H7 (cell line): ENCODE measurements at regions not wholly inside any gene's neighbourhood (a gene's known extent, or its start where the extent isn't known, plus 50 kb on each side); places are given as distances from the start of the nearest gene placed in this dataset.

Experiments used
- DNase-seq: peaks from one replicate; pipeline ENCODE4 v3.0.0; 2012
- H3K27me3 ChIP-seq: 2 replicates; pipeline ENCODE4 v1.6.0; 2011; ENCODE audit warnings: mild to moderate bottlenecking, low read length; ENCODE audit not compliant: control insufficient read depth, insufficient read depth
- H3K36me3 ChIP-seq: replicated peaks from 2 replicates; pipeline ENCODE4 v1.5.1; 2011; ENCODE audit warnings: low read length; ENCODE audit not compliant: control insufficient read depth, insufficient read depth
- H3K4me3 ChIP-seq: 2 replicates; pipeline ENCODE4 v1.5.1; 2011; ENCODE audit warnings: low read depth, mild to moderate bottlenecking, control low read depth, low read length, moderate library complexity; ENCODE audit not compliant: insufficient read depth

DNA sequence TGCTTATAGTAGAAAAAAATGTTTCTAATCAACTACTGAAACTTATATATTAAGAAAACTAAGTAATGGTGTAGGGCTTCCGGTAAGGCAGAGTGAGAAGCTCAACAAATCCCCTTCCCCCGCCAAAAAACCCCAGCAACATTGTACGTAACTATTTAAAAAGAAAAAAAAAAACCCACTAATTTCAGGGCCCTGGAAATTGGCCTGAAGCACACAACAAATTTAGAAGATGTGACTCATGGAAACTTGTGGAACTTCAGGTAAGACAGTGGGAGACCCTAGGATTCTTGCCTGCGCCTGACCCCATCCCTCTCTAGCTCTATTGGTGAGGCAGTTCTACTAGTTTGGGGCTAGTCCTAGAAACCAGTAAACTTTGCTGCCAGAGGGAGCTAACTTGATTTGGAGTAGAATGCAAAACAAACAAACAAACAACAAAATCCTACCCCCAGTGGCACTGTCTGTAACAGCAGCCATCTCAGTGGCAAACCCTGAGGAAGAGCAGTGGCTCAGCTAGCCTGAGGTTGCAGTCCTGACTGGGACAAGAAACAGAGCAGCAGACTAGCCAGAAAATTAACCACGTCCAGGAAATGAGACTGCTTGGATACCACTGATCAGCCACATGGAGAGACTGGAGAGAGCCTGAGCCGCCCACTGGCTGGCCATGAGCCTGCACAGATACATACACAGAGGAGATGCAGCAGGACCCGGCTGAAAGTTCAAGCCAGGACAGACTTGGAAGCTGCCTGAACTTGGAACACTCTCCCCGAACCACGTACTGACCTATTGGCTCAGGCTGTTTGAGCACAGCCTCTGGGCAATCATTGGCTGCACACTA lies 135.1 kb downstream of the TBXT start:
- no peaks in the 10 kb centered on the region for H3K36me3 ChIP-seq
- no peak for DNase-seq
- H3K4me3 ChIP-seq, result no peak overlapping the region
- no peaks in the 10 kb centered on the region for H3K27me3 ChIP-seq

DNA sequence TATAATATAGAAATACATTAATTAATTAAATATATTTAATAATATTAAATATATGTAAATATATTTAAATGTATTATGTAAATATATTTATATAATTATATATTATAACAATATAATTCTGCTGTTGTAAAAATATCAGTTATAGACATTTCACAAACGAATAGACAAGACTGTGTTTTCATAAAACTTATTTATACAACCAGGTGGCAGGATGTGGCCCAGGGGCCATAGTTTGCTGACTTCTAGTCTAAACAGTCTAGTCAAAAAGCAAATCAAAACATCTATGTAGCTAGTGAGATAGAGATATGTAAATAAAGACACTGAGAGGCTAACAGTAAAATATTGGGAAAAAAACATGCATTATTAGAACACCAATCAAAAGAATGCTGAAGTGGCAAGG lies 136.4 kb downstream of the TBXT start:
- no peak for DNase-seq
- H3K4me3 ChIP-seq, result no peak overlapping the region

DNA sequence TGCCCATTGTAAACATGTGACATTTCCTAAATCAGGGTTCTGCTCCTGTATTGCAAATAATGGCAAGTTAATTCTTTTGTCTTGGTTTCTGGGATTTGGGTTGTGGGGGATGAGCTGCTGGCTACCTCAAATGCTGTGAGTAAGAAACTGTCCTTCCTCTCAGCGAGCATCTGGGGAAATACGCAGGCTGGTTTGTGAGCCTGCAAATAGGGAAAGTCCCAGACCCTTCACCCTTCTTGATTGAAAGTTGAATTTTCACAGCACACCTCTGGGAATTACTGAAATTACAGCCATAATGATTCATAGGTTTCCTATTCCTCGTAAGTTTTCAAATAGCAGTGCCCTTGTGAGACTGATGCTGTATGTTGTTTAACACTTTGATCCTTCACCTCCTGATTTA lies 138.1 kb downstream of the TBXT start:
- H3K27me3 ChIP-seq, result no peaks in the 10 kb centered on the region
- no peak for DNase-seq
- no peak overlapping the region for H3K4me3 ChIP-seq
- no peaks in the 10 kb centered on the region for H3K36me3 ChIP-seq

More for the DNA sequence above, 136.4 kb downstream of the TBXT start:
- Histone ChIP-seq H3K36me3 (no peaks in the 10 kb centered on the region), H3K27me3 (no peaks in the 10 kb centered on the region)

DNA sequence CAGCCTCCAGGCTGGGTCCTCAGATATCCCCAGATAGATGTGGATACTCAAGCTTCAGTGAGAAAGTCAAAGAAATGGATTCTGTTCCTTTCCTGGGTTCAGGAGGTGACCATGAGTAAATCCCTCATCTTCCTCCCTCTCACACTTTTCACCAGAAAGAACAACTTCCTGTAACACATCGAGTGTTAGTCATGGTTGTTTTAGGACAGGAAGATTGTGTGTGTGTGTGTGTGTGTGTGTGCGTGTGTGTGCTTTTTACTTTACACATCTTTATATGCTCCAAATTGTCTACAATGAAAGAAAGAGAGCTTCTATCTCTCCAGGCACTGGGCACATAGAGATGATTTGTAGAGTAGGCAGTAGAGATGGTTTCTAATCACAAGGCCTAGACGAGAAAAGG lies 139.9 kb downstream of the TBXT start:
- Histone ChIP-seq H3K36me3 (no peaks in the 10 kb centered on the region), H3K27me3 (no peaks in the 10 kb centered on the region), H3K4me3 (no peak overlapping the region)
- DNase-seq, result no peak

DNA sequence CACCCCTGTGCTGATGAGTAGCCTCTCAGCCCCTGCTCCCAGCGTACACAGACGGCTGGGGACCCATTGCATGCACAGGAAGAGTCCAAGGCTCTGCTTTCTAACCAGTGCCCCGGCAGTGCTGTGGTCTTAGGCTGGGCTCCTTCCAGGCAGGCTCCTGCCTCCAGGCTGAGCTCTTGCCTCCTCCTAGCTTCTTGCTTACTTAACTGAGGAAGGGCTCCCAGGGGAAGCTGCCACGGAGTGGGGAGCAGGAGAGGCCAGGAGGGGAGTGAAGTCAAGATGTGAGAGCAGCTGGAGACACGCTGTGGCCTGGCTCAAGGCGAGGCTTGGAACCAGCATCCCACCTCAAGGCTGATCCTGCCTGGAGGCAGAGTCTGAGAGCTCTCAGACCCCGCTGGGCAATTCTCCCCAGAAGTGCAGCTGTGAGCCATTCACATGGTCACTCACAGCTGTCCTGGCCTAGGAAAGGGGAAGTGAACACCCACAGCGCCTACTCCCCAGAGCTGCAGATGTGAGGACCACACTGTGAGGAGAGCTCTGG lies 141.0 kb downstream of the TBXT start:
- no peak for DNase-seq
- Histone ChIP-seq H3K27me3 (no peaks in the 10 kb centered on the region), H3K4me3 (no peak overlapping the region), H3K36me3 (no peaks in the 10 kb centered on the region)

DNA sequence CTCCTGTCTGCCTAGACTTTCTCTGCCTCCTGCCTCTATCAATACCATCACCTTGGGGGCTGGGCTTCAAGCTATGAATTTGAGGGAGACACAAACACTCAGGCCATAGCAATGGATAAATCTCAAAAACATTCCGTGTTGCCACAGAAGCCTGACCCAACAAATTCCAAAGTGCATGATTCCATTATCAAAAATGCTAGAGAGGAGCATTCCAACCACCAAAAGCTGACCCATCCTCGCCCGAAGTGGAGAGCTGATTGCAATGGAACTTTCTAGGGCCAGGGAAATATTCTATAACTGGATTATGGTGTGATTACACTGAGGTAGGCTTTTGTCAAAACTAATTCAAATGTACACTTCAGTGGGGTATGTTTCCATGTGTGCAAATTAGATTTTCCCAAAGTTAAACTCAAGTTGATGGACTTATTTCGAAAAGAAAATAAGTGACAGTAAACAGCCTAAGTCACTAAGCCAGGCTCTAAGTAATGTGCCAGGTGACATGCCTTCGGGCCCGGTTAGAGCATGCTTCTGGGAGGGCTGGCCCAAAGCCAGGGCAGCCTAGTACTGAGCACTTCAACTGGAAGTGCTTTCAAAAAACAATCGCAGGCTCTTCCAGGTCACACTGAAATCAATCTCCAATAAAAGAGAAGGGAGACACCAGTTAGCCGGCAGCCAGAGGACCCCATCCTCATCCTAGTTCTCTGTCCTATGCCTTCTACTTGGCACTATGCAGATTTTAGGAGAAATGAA lies 142.3 kb downstream of the TBXT start:
- no peaks in the 10 kb centered on the region for H3K27me3 ChIP-seq
- DNase-seq, result no peak
- no peaks in the 10 kb centered on the region for H3K36me3 ChIP-seq
- H3K4me3 ChIP-seq, result no peak overlapping the region

DNA sequence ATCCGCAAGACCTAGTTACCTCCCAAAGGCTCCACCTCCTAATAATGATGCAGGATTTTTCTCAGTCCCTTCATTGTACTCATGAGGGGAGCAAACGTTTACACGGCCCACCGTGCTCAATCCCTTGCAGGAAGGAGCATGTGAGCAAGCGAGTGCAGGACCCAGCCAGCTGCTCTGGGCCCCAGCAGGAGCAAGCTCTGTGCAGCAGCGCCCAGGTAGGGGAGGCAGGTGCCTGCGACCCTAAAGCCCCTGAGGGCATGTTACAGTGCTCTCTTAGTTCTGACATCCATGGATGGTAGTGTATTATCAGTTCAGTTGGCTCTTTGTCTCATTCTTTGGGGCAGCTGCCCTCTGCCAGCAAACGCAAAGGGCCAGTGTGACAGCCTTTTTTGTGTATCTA lies 143.4 kb downstream of the TBXT start:
- Histone ChIP-seq H3K36me3 (no peaks in the 10 kb centered on the region), H3K4me3 (no peak overlapping the region), H3K27me3 (no peaks in the 10 kb centered on the region)
- DNase-seq, result no peak

DNA sequence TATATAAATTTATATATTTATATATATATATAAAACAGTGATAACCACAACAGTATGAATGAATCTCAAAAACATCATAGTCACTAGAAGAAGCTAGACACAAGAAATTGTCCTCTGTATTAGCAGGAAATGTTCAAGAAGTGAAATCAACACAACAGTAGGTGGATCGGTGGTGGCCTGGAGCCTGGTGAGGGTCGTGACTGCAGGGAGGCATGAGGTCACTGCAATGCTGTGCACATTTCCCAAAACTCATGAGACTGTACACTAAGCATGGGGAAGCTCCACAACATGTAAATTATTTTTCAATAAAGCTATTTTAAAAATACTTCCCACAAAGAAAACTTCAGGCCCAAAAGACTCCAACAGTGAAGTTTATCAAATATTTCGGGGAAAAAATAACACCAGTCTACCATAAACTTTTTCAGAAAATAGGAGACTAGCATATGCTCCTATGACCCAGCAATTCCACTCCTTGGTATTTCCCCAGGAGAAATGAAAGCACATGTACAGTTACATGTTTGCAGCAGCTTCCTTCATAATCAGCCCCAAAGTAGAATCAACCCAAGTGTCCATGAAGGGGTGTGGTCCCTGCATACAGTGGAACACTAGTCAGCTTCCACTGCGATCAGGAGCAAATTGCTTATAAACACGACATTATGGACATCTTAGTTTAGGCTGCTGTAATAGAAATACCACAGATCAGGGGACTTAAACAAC lies 144.2 kb downstream of the TBXT start:
- no peak for DNase-seq
- H3K27me3 ChIP-seq, result no peaks in the 10 kb centered on the region
- H3K4me3 ChIP-seq, result no peak overlapping the region
- H3K36me3 ChIP-seq, result no peaks in the 10 kb centered on the region

DNA sequence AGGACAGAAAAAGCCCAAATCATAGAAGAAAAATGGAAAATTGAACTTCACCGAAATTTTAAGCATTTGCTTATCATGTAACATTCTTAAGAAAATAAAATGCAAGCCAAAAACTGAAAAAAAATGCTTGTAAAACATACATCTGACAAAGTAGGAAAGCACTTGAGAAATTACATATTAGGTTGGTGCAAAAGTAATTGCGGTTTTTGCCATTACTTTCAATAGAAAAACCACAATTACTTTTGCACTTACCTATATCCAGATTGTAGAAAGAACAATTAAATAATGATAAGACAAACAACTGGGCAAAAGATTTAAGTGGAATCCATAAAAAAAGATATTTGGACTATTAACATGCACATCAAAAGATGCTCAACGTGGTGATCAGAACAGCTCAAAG lies 146.2 kb downstream of the TBXT start:
- Histone ChIP-seq H3K27me3 (no peaks in the 10 kb centered on the region), H3K36me3 (no peaks in the 10 kb centered on the region), H3K4me3 (no peak overlapping the region)
- DNase-seq, result no peak

DNA sequence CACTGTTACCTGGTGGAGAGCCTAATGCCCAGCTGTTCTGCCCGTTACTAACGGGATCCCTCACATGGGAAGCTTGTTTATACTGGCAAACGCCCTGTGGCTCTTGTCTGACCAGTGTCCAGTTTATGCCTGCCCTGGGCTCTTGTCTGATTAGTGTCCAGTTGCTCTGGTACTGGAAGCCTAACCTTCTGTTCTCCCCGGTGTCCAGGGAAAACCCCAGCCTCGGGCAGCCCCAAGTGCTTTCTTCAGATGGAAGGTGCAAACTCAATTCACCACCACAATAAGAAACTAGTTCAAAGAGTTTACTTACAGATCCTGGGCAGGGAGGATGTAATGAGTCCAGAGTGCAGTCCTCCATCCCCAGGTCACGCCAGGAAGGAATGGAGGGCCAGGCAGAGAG lies 148.4 kb downstream of the TBXT start:
- H3K4me3 ChIP-seq, result no peak overlapping the region
- no peaks in the 10 kb centered on the region for H3K36me3 ChIP-seq
- DNase-seq, result no peak
- H3K27me3 ChIP-seq, result no peaks in the 10 kb centered on the region

DNA sequence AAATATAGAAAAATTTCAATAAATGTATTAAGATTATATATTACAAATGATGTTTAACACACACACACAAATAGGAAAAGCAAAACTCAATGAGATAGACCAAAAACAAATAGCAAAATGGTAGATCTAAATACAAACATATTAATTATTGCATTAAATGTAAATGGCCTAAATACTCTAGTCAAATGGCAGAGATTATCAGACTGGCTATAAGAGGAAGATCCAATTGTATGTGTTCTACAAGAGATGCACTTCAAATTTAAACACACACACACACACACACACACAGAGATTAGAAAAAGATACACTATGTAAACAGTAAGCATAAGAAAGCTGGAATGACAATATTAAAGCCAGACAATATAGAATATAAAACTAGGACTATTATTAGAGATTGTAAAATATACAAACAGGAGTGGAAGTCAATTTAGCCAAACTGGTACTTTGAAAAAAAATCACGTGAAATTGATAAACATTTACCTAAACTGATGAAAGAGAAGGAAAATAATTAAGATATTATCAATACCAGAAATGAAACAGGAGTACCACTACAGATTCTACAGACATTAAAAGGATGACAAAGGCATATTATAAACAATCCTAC lies 150.5 kb downstream of the TBXT start:
- Histone ChIP-seq H3K4me3 (no peak overlapping the region), H3K27me3 (no peaks in the 10 kb centered on the region), H3K36me3 (no peaks in the 10 kb centered on the region)
- DNase-seq, result no peak

DNA sequence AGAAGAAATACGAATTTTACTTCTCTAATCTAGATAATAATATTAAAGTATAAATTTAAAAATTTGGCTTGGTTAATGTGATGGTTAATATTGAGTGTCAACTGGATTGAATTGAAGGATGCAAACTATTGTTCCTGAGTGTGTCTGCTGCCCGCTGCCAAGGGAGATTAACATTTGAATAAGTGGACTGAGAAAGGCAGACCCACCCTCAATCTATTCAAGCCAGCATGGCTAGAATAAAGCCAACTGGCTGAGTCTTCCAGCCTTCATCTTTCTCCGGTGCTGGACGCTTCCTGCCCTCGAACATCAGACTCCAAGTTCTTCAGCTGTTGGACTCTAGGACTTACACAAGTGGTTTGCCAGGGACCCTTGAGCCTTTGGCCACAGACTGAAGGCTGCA lies 152.7 kb downstream of the TBXT start:
- peaks cover 10% of the 10 kb centered on the region for H3K27me3 ChIP-seq
- no peaks in the 10 kb centered on the region for H3K36me3 ChIP-seq
- DNase-seq, result no peak
- no peak overlapping the region for H3K4me3 ChIP-seq

DNA sequence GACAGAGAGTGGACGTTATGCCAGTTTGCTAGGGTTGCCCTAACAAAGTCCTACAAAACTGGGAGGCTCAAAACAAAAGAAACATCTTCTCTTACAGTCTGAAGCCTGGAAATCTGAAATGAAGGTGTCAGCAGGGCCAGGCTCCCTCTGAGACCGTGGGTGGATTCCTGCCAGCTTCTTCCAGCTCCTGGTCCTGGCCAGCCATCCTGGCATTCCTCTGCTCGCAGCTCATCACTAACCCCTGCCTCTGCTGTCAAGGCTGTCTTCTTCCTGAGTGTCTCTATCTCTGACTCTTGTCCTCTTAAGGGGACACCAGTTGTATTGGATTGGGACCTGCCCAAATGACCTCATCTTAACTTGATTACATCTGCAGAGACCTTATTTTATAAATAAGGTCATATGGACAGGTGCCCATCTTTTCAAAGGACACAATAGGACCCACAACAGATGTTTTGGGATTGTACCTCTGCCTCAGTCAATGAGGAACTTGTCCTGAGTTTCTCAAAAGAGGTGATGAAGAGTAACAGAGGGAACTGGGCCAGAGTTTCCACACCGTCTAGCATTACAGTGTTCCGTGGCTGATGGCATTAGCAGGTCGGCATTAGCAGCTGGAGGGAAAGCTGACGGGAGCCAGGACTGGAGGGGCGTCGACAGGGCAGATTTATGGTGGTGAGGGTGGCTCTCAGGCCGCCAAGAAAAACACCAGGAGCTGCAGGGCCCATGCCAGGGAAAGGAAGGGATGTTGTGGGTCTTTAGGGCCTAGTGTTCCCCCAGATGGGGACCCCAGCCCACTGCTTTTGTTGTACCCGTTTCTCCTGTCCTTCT lies 157.3 kb downstream of the TBXT start:
- H3K36me3 ChIP-seq, result no peaks in the 10 kb centered on the region
- no peak for DNase-seq
- no peak overlapping the region for H3K4me3 ChIP-seq
- peaks cover 56% of the 10 kb centered on the region for H3K27me3 ChIP-seq
